HG02938 (cell line): ENCODE measurements at regions not wholly inside any gene's neighbourhood (a gene's known extent, or its start where the extent isn't known, plus 50 kb on each side); places are given as distances from the start of the nearest gene placed in this dataset.

Experiments
- ATAC-seq: cut with Tn5 transposase; IDR thresholded peaks from one replicate; pipeline ENCODE4 v1.9.1; 2021; ENCODE audit warnings: mild to moderate bottlenecking, moderate library complexity; ENCODE audit not compliant: unreplicated experiment

DNA sequence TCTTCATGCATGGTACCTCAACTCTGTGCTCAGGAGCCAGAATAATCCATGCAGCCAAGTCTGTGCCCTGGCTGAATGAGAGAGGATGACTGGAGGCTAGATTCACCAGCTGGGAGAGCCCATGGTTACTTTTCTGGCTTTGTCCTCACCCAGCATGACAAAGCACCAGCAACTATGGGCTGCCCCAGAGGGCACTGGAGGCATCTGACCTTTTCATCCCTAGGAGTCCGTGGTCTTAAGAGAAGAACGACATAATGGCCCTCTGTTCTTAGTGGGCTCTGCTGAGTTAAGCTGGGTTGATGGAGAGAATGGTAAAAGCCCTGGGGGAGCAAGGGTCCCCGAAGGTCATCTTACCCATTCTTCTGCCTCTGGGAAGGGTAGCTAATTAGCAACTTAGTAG is 54.6 kb upstream of the TNP1 start:
- ATAC-seq: no peak

DNA sequence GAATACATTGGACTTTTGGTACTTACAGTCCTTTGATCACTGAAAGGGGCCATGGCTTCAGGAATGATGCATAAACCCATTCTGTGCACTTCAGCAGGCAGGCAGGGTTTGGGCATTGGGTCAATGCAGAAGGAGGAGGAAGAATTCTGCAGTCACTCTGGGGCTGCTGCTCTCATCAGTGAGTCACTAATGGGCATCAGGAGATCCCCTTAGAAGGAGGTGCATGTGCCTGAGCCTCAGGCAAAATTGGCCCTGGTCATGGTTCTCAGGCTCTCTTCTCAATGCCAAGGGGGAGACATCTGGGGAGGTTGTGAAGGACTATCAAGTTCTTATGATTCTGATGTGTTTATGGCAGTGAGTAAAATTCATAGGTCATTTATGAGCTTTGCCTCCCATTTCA is 52.0 kb upstream of the TNP1 start:
- no peak for ATAC-seq

GRCh38 chr2:216911008-216911407 is 51.1 kb upstream of the TNP1 start:
- no peak for ATAC-seq

- no peak for ATAC-seq
Measured at GRCh38 chr2:216909541-216910210, 49.8 kb upstream of the TNP1 start.
